HEK293 (cell line): ENCODE measurements at regions not wholly inside any gene's neighbourhood (a gene's known extent, or its start where the extent isn't known, plus 50 kb on each side); places are given as distances from the start of the nearest gene placed in this dataset.

Experiments used
- CTCF ChIA-PET: fragments of 350-600 bp; formaldehyde crosslinking; extraction: SDS; loops from one replicate; lab custom pipeline; 2021; ENCODE audit warnings: antibody characterized with exemption; lab: Yijun Ruan, JAX
- POLR2A ChIA-PET: fragments of 300-600 bp; formaldehyde crosslinking; extraction: SDS; loops from one replicate; lab custom pipeline; 2020; ENCODE audit warnings: antibody characterized with exemption, inconsistent platforms; lab: Yijun Ruan, JAX
- H3K27ac ChIP-seq: fragments of 200-500 bp; sonication (Bioruptor generic); 2 replicates; pipeline ENCODE4 v1.5.1; 2014; ENCODE audit warnings: low read depth, low read length, control low read depth, inconsistent platforms; ENCODE audit errors: extremely low read depth
- H3K36me3 ChIP-seq, 2 experiments: fragments of 200-500 bp in 1 of 2; sonication (Bioruptor generic) in 1 of 2; 1 replicate in 1 of 2; 2 replicates in 1 of 2; pipeline ENCODE4 v1.5.1; 2014 to 2017; ENCODE audit warnings: inconsistent platforms in 2 of 2, low read length in 2 of 2; ENCODE audit not compliant: control insufficient read depth in 2 of 2, insufficient read depth in 1 of 2
- H3K4me1 ChIP-seq: fragments of 200-500 bp; sonication (Bioruptor generic); 2 replicates; pipeline ENCODE4 v1.5.1; 2014; ENCODE audit warnings: mild to moderate bottlenecking, low read length, inconsistent platforms; ENCODE audit not compliant: control insufficient read depth, insufficient read depth
- H3K4me3 ChIP-seq: 2 replicates; pipeline ENCODE4 v1.5.1; 2011; ENCODE audit warnings: low read depth, mild to moderate bottlenecking, control low read depth, low read length, moderate library complexity
- H3K9me3 ChIP-seq: fragments of 200-500 bp; sonication (Bioruptor generic); 2 replicates; pipeline ENCODE4 v1.5.1; 2014; ENCODE audit warnings: low read depth, low read length, inconsistent platforms; ENCODE audit not compliant: control insufficient read depth, insufficient read depth
- PRDM1 ChIP-seq: fragments of 450-650 bp; formaldehyde crosslinking; IDR thresholded peaks from 2 replicates; pipeline ENCODE4; 2016; ENCODE audit warnings: missing biosample characterization, missing genetic modification characterization
- REST ChIP-seq: fragments of 450-650 bp; formaldehyde crosslinking; IDR thresholded peaks from 2 replicates; pipeline ENCODE4 v1.5.1; 2016; ENCODE audit warnings: missing biosample characterization, missing genetic modification characterization
- SCRT2 ChIP-seq: fragments of 450-650 bp; formaldehyde crosslinking; IDR thresholded peaks from 2 replicates; pipeline ENCODE4 v1.5.1; 2016; ENCODE audit warnings: missing biosample characterization, missing genetic modification characterization
- TCF7L2 ChIP-seq: IDR thresholded peaks from 2 replicates; pipeline ENCODE4 v1.6.1; 2011; ENCODE audit warnings: low read depth, mild to moderate bottlenecking, inconsistent platforms, low read length, moderate library complexity, borderline replicate concordance
- TRIM28 ChIP-seq: IDR thresholded peaks from 2 replicates; pipeline ENCODE4 v1.6.1; 2011; ENCODE audit warnings: low read length, control low read depth, borderline replicate concordance
- ZBTB17 ChIP-seq: fragments of 450-650 bp; formaldehyde crosslinking; IDR thresholded peaks from 2 replicates; pipeline ENCODE4 v1.5.1; 2016; ENCODE audit warnings: missing biosample characterization, missing genetic modification characterization
- ZBTB20 ChIP-seq: fragments of 450-650 bp; formaldehyde crosslinking; IDR thresholded peaks from 2 replicates; pipeline ENCODE4 v1.5.1; 2016; ENCODE audit warnings: missing biosample characterization, missing genetic modification characterization
- ZEB2 ChIP-seq: fragments of 450-650 bp; formaldehyde crosslinking; IDR thresholded peaks from 2 replicates; pipeline ENCODE4 v1.5.1; 2016; ENCODE audit warnings: missing biosample characterization, missing genetic modification characterization
- ZNF112 ChIP-seq: fragments of 450-650 bp; formaldehyde crosslinking; IDR thresholded peaks from 2 replicates; pipeline ENCODE4 v1.5.0; 2017; ENCODE audit warnings: missing biosample characterization, missing genetic modification characterization
- ZNF146 ChIP-seq: fragments of 450-650 bp; formaldehyde crosslinking; IDR thresholded peaks from 2 replicates; pipeline ENCODE4 v1.5.1; 2016; ENCODE audit warnings: missing biosample characterization, missing genetic modification characterization
- ZNF148 ChIP-seq: fragments of 450-650 bp; formaldehyde crosslinking; IDR thresholded peaks from 2 replicates; pipeline ENCODE4 v1.5.0; 2017; ENCODE audit warnings: missing biosample characterization, missing genetic modification characterization, borderline replicate concordance
- ZNF18 ChIP-seq: fragments of 450-650 bp; formaldehyde crosslinking; IDR thresholded peaks from 2 replicates; pipeline ENCODE4 v1.5.1; 2016; ENCODE audit warnings: missing biosample characterization, missing genetic modification characterization
- ZNF366 ChIP-seq: fragments of 450-650 bp; formaldehyde crosslinking; conservative IDR thresholded peaks from 2 replicates; pipeline ENCODE4 v1.5.1; 2016; ENCODE audit warnings: missing biosample characterization, missing genetic modification characterization
- ZNF560 ChIP-seq: fragments of 450-650 bp; formaldehyde crosslinking; IDR thresholded peaks from 2 replicates; pipeline ENCODE4 v1.5.1; 2017; ENCODE audit warnings: missing biosample characterization, missing genetic modification characterization, borderline replicate concordance
- ZNF629 ChIP-seq: fragments of 450-650 bp; formaldehyde crosslinking; IDR thresholded peaks from 2 replicates; pipeline ENCODE4 v1.5.1; 2017; ENCODE audit warnings: missing biosample characterization, missing genetic modification characterization
- ZNF664 ChIP-seq: fragments of 450-650 bp; formaldehyde crosslinking; IDR thresholded peaks from 2 replicates; pipeline ENCODE4 v1.5.1; 2016; ENCODE audit warnings: missing biosample characterization, missing genetic modification characterization
- TF ChIP-seq, protein P1 (sequence below): fragments of 450-650 bp; formaldehyde crosslinking; IDR thresholded peaks from 2 replicates; pipeline ENCODE4 v1.5.1; 2016; ENCODE audit warnings: missing biosample characterization, missing genetic modification characterization
- TF ChIP-seq, protein P2 (sequence below): fragments of 450-650 bp; formaldehyde crosslinking; IDR thresholded peaks from 2 replicates; pipeline ENCODE4; 2016; ENCODE audit warnings: missing biosample characterization, missing genetic modification characterization
- TF ChIP-seq, protein P3 (sequence below): fragments of 450-650 bp; IDR thresholded peaks from 2 replicates; pipeline ENCODE4 v1.5.1; 2018; ENCODE audit warnings: missing biosample characterization, mild to moderate bottlenecking, missing genetic modification characterization
- TF ChIP-seq, protein P4 (sequence below): fragments of 450-650 bp; formaldehyde crosslinking; IDR thresholded peaks from 2 replicates; pipeline ENCODE4 v1.5.1; 2017; ENCODE audit warnings: missing biosample characterization, missing genetic modification characterization

DNA sequence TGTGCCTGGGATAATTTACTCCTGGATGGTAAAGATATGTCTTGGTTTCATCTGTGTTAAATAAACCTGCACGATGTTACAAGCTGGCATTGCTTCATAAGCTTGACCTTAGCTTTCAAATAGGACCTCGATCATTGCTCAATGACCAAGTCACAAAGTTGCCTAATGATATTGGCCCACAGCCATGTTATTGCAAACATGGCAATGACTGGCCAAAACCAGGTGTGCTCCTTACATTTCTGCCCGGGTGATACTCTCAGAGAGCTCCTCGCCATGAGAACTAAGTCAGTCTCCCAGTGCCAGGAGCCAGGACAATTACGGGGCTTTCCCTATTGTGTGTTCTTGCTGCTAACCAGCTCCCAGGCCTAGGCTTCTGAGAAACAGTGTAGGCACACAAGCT, 72.5 kb upstream of the CYP1B1 start:
- H3K27ac ChIP-seq = no peak overlapping the region
- peaks cover 4% of the 10 kb centered on the region; the same call in 1 of the 2 replicates for H3K4me1 ChIP-seq
- no peak overlapping the region for H3K4me3 ChIP-seq
- CTCF ChIA-PET = interaction anchor here (0.5 to 0.8 kb wide), 3 partner anchors 27 to 1281 kb away, joined by 3 read pairs; no protein-coding TSS in a partner anchor
- TF ChIP-seq, protein P1, sequence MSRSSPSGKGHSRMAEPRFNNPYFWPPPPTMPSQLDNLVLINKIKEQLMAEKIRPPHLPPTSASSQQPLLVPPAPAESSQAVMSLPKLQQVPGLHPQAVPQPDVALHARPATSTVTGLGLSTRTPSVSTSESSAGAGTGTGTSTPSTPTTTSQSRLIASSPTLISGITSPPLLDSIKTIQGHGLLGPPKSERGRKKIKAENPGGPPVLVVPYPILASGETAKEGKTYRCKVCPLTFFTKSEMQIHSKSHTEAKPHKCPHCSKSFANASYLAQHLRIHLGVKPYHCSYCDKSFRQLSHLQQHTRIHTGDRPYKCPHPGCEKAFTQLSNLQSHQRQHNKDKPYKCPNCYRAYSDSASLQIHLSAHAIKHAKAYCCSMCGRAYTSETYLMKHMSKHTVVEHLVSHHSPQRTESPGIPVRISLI (tag by site-specific recombination) = no peak
- TF ChIP-seq PRDM1 (tag by site-specific recombination) = no peak
- TF ChIP-seq ZNF629 = no peak
- no peak for TF ChIP-seq ZNF664 (tag by site-specific recombination)
- TF ChIP-seq ZBTB20 (tag by site-specific recombination) = no peak
- TF ChIP-seq TRIM28 = no peak
- no peak for TF ChIP-seq ZNF112 (tag by site-specific recombination)
- TF ChIP-seq, protein P2, sequence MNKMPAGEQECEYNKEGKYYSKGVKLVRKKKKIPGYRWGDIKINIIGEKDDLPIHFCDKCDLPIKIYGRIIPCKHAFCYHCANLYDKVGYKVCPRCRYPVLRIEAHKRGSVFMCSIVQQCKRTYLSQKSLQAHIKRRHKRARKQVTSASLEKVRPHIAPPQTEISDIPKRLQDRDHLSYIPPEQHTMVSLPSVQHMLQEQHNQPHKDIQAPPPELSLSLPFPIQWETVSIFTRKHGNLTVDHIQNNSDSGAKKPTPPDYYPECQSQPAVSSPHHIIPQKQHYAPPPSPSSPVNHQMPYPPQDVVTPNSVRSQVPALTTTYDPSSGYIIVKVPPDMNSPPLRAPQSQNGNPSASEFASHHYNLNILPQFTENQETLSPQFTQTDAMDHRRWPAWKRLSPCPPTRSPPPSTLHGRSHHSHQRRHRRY = no peak
- TF ChIP-seq ZEB2 (tag by site-specific recombination) = no peak
- no peak for TF ChIP-seq ZNF18 (tag by site-specific recombination)
- H3K36me3 ChIP-seq = no peaks in the 10 kb centered on the region
- POLR2A ChIA-PET = interaction anchor here (0.5 kb wide), 1 partner anchor 504 kb away, joined by 3 read pairs; no protein-coding TSS in a partner anchor
- no peaks in the 10 kb centered on the region for H3K9me3 ChIP-seq

- POLR2A ChIA-PET = interaction anchor here (0.5 to 1.3 kb wide), 3 partner anchors 71 to 604 kb away, joined by 3 to 4 read pairs (median 3); partner anchors contain the start of gene SRSF7
- Histone ChIP-seq H3K27ac (no peak overlapping the region), H3K36me3 (no peaks in the 10 kb centered on the region), H3K9me3 (no peaks in the 10 kb centered on the region), H3K4me1 (peaks cover 4% of the 10 kb centered on the region; the same call in 1 of the 2 replicates), H3K4me3 (no peak overlapping the region)
- CTCF ChIA-PET = interaction anchor here (0.5 to 1.8 kb wide), 2 partner anchors 32 to 256 kb away, joined by 3 to 5 read pairs; no protein-coding TSS in a partner anchor
- TF ChIP-seq REST (tag by site-specific recombination) (no peak), SCRT2 (peak; percentile 72; the same call in 1 of the 2 replicates), TCF7L2 (no peak), ZNF146 (peak; percentile 76; the same call in 1 of the 2 replicates), ZBTB17 (tag by site-specific recombination) (no peak), ZNF366 (tag by site-specific recombination) (no peak), ZNF560 (no peak), ZNF148 (no peak)
- TF ChIP-seq, protein P3, sequence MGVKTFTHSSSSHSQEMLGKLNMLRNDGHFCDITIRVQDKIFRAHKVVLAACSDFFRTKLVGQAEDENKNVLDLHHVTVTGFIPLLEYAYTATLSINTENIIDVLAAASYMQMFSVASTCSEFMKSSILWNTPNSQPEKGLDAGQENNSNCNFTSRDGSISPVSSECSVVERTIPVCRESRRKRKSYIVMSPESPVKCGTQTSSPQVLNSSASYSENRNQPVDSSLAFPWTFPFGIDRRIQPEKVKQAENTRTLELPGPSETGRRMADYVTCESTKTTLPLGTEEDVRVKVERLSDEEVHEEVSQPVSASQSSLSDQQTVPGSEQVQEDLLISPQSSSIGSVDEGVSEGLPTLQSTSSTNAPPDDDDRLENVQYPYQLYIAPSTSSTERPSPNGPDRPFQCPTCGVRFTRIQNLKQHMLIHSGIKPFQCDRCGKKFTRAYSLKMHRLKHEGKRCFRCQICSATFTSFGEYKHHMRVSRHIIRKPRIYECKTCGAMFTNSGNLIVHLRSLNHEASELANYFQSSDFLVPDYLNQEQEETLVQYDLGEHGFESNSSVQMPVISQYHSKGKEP = no peak
- TF ChIP-seq, protein P4, sequence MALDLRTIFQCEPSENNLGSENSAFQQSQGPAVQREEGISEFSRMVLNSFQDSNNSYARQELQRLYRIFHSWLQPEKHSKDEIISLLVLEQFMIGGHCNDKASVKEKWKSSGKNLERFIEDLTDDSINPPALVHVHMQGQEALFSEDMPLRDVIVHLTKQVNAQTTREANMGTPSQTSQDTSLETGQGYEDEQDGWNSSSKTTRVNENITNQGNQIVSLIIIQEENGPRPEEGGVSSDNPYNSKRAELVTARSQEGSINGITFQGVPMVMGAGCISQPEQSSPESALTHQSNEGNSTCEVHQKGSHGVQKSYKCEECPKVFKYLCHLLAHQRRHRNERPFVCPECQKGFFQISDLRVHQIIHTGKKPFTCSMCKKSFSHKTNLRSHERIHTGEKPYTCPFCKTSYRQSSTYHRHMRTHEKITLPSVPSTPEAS (tag by site-specific recombination) = no peak
Measured at GRCh38 chr2:38147333-38148121, 71.6 kb upstream of the CYP1B1 start.
